ENCODE measurements at regions not wholly inside any gene's neighbourhood (a gene's known extent, or its start where the extent isn't known, plus 50 kb on each side); places are given as distances from the start of the nearest gene placed in this dataset.

- no peak for DNase-seq
These were observed 61.2 kb upstream of the RBBP8 start for GRCh38 chr18:22871809-22872525.

- DNase-seq: peak; percentile 1
These were observed 60.1 kb upstream of the RBBP8 start for GRCh38 chr18:22872900-22873537.

GRCh38 chr18:22879293-22879692 is 53.8 kb upstream of the RBBP8 start:
- DNase-seq: no peak

GRCh38 chr18:22882084-22882483 is 51.0 kb upstream of the RBBP8 start:
- DNase-seq: no peak

GRCh38 chr18:22883179-22883578 is 49.9 kb upstream of the RBBP8 start:
- DNase-seq: no peak
